ENCODE measurements at regions not wholly inside any gene's neighbourhood (a gene's known extent, or its start where the extent isn't known, plus 50 kb on each side); places are given as distances from the start of the nearest gene placed in this dataset.

DNA sequence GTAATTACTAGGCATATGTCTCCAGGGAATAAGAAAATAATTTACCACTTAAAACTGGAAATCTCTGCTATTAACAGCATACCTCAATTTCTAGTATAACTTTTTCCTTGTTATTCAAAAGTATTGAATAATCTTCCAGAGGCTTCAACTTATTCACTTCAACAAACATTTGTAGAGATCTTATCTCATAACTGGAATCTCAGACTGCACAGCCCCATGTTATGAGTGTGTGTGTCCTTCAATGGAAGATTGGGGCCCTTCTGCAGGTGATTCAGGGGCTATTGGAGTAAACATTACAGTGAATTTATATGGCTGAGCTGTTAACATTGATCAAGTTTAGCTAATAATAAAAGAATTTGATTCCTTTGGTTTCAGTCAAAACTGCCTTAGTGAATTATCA is 946.1 kb downstream of the TTLL7 start:
- no peak overlapping the region for H2BK120ac ChIP-seq (ENCODE audit: low read depth, low read length)
- H3K23ac ChIP-seq (ENCODE audit: low read depth, low read length): no peak overlapping the region
- in situ Hi-C loops (cut with MboI; ENCODE audit: low sequenced_read_pairs) (no loop called here), intact Hi-C loops (cut with micrococcal nuclease) (no loop called here), dilution Hi-C loops (cut with HindIII; ENCODE audit: low sequenced_read_pairs, unreplicated experiment) (no loop called here)
- ChIA-PET CTCF (no interaction called here), POLR2A (ENCODE audit: unreplicated experiment) (no interaction called here)
- H2AK9ac ChIP-seq (replicated peaks; ENCODE audit: low read depth, low read length, poor library complexity): no peak overlapping the region
- no peak overlapping the region for H3K4me2 ChIP-seq (ENCODE audit: low read depth, low read length)
- H3K9me1 ChIP-seq (ENCODE audit: insufficient read depth, low read length): no peaks in the 10 kb centered on the region
- H2AK5ac ChIP-seq (ENCODE audit: low read depth, low read length): no peak overlapping the region
- H3K79me1 ChIP-seq (ENCODE audit: low read depth in 1 of 2, low read length in 2 of 2): no peaks in the 10 kb centered on the region
- H3K4me1 ChIP-seq (ENCODE audit: control insufficient read depth, insufficient read depth, low read length): no peaks in the 10 kb centered on the region
- no peak overlapping the region for H2BK5ac ChIP-seq (ENCODE audit: low read depth, low read length, poor library complexity, severe bottlenecking)
- TF ChIP-seq MXI1 (IDR thresholded peaks at IDR 0.05; ENCODE audit: borderline replicate concordance, low read depth, low read length) (no peak), RAD21 (IDR thresholded peaks at IDR 0.05; ENCODE audit: low read length) (no peak), CHD1 (IDR thresholded peaks at IDR 0.05; ENCODE audit: low read depth, low read length) (no peak), MAZ (IDR thresholded peaks at IDR 0.05; ENCODE audit: borderline replicate concordance, low read depth, low read length) (no peak), FOS (IDR thresholded peaks at IDR 0.05; ENCODE audit: low read depth, low read length) (no peak), SMC3 (IDR thresholded peaks at IDR 0.05; ENCODE audit: low read depth, low read length) (no peak), CEBPB (IDR thresholded peaks at IDR 0.05; ENCODE audit: low read depth, low read length) (no peak), NFE2L2 (IDR thresholded peaks at IDR 0.05; ENCODE audit: low read depth, low read length) (no peak), BHLHE40 (IDR thresholded peaks at IDR 0.05; ENCODE audit: low read depth, low read length) (no peak), RCOR1 (IDR thresholded peaks at IDR 0.05; ENCODE audit: insufficient replicate concordance, low read length) (no peak)
- TF ChIP-seq, protein P1, sequence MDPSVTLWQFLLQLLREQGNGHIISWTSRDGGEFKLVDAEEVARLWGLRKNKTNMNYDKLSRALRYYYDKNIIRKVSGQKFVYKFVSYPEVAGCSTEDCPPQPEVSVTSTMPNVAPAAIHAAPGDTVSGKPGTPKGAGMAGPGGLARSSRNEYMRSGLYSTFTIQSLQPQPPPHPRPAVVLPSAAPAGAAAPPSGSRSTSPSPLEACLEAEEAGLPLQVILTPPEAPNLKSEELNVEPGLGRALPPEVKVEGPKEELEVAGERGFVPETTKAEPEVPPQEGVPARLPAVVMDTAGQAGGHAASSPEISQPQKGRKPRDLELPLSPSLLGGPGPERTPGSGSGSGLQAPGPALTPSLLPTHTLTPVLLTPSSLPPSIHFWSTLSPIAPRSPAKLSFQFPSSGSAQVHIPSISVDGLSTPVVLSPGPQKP (IDR thresholded peaks at IDR 0.05; ENCODE audit: borderline replicate concordance, low read depth, low read length): no peak
- TF ChIP-seq, protein P2, sequence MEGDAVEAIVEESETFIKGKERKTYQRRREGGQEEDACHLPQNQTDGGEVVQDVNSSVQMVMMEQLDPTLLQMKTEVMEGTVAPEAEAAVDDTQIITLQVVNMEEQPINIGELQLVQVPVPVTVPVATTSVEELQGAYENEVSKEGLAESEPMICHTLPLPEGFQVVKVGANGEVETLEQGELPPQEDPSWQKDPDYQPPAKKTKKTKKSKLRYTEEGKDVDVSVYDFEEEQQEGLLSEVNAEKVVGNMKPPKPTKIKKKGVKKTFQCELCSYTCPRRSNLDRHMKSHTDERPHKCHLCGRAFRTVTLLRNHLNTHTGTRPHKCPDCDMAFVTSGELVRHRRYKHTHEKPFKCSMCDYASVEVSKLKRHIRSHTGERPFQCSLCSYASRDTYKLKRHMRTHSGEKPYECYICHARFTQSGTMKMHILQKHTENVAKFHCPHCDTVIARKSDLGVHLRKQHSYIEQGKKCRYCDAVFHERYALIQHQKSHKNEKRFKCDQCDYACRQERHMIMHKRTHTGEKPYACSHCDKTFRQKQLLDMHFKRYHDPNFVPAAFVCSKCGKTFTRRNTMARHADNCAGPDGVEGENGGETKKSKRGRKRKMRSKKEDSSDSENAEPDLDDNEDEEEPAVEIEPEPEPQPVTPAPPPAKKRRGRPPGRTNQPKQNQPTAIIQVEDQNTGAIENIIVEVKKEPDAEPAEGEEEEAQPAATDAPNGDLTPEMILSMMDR (conservative IDR thresholded peaks at IDR 0.05; ENCODE audit: low read depth, low read length): no peak
- TF ChIP-seq, protein P3, sequence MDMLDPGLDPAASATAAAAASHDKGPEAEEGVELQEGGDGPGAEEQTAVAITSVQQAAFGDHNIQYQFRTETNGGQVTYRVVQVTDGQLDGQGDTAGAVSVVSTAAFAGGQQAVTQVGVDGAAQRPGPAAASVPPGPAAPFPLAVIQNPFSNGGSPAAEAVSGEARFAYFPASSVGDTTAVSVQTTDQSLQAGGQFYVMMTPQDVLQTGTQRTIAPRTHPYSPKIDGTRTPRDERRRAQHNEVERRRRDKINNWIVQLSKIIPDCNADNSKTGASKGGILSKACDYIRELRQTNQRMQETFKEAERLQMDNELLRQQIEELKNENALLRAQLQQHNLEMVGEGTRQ (IDR thresholded peaks at IDR 0.05; ENCODE audit: low read depth, low read length): no peak
- no peak overlapping the region for H3K4ac ChIP-seq (ENCODE audit: low read depth, low read length)
- peaks cover 8% of the 10 kb centered on the region; the same call in 1 of the 2 replicates for H3K9me3 ChIP-seq (ENCODE audit: control insufficient read depth, insufficient read depth, low read length)
- no peak for DNase-seq
- no peak overlapping the region for H4K91ac ChIP-seq (ENCODE audit: insufficient read depth, low read depth, low read length)
- no peak overlapping the region for H2BK15ac ChIP-seq (ENCODE audit: low read depth, low read length)
- ATAC-seq (ENCODE audit: low read depth): no peak
- H3K56ac ChIP-seq (ENCODE audit: extremely low read depth, insufficient read depth, low read length): no peak overlapping the region
- H4K8ac ChIP-seq (ENCODE audit: low read depth in 2 of 2, low read length in 2 of 2): no peak overlapping the region
- no peak overlapping the region for H4K5ac ChIP-seq (ENCODE audit: low read depth, low read length)
- no peak overlapping the region for H3K18ac ChIP-seq (ENCODE audit: low read depth, low read length)
- H2BK20ac ChIP-seq (ENCODE audit: low read depth, low read length): no peak overlapping the region
- H3K4me3 ChIP-seq (ENCODE audit: insufficient read depth, low read depth, low read length): no peak overlapping the region
- H3K14ac ChIP-seq (replicated peaks; ENCODE audit: low read depth, low read length): no peak overlapping the region
- no peak overlapping the region for H2AFZ ChIP-seq (replicated peaks; ENCODE audit: low read length, poor library complexity)
- no peaks in the 10 kb centered on the region for H4K20me1 ChIP-seq (ENCODE audit: insufficient read depth, low read length)
- no peaks in the 10 kb centered on the region for H3K36me3 ChIP-seq (ENCODE audit: control insufficient read depth, insufficient read depth, low read length)
- no peaks in the 10 kb centered on the region for H3K27me3 ChIP-seq (ENCODE audit: control insufficient read depth, insufficient read depth, low read length)
- H3K9ac ChIP-seq (ENCODE audit: low read depth, low read length): no peak overlapping the region
- no TSS peak for BruUV-seq (replicated peaks)
- H3K27ac ChIP-seq (ENCODE audit: insufficient read depth, low read length): no peak overlapping the region
